OCI-LY1 (cell line): ENCODE measurements at regions not wholly inside any gene's neighbourhood (a gene's known extent, or its start where the extent isn't known, plus 50 kb on each side); places are given as distances from the start of the nearest gene placed in this dataset.

Experiments used
- H2AFZ ChIP-seq: fragments of 200-600 bp; sonication (generic), shearing (Covaris generic); 2 replicates; pipeline ENCODE4 v1.6.0; 2014; ENCODE audit warnings: antibody characterized with exemption, mild to moderate bottlenecking, low read length
- H3F3A ChIP-seq: fragments of 200-600 bp; sonication (generic), shearing (Covaris generic); 2 replicates; pipeline ENCODE4 v1.6.0; 2014; ENCODE audit warnings: mild to moderate bottlenecking, antibody characterized with exemption, low read length, moderate library complexity; ENCODE audit not compliant: insufficient read depth
- H3K27ac ChIP-seq: fragments of 200-600 bp; sonication (generic); 2 replicates; pipeline ENCODE4 v1.5.1; 2014; ENCODE audit warnings: low read length, mixed run types, mild to moderate bottlenecking, low read depth; ENCODE audit not compliant: poor library complexity, severe bottlenecking
- H3K27me3 ChIP-seq: fragments of 200-600 bp; sonication (generic); 2 replicates; pipeline ENCODE4 v1.6.0; 2014; ENCODE audit warnings: antibody characterized with exemption, mild to moderate bottlenecking, low read length, moderate library complexity; ENCODE audit not compliant: insufficient read depth
- H3K36me3 ChIP-seq: fragments of 200-600 bp; sonication (generic); 2 replicates; pipeline ENCODE4 v1.6.1; 2014; ENCODE audit warnings: mild to moderate bottlenecking, antibody characterized with exemption, low read length, moderate library complexity, mixed read lengths; ENCODE audit not compliant: insufficient read depth
- H3K4me1 ChIP-seq: fragments of 200-600 bp; sonication (generic); 2 replicates; pipeline ENCODE4 v1.5.1; 2014; ENCODE audit warnings: mild to moderate bottlenecking, low read length, moderate library complexity; ENCODE audit not compliant: insufficient read depth, severe bottlenecking
- H3K4me2 ChIP-seq: fragments of 200-600 bp; sonication (generic), shearing (Covaris generic); 2 replicates; pipeline ENCODE4 v1.6.1; 2014; ENCODE audit warnings: low read length
- H3K4me3 ChIP-seq: fragments of 200-600 bp; sonication (generic); 2 replicates; pipeline ENCODE4 v1.5.1; 2014; ENCODE audit warnings: low read length, low read depth, mild to moderate bottlenecking, mixed read lengths; ENCODE audit not compliant: poor library complexity, severe bottlenecking
- H3K79me2 ChIP-seq: fragments of 200-600 bp; shearing (Covaris generic); 2 replicates; pipeline ENCODE4 v1.6.1; 2016; ENCODE audit warnings: mixed run types, low read length, mixed read lengths; ENCODE audit not compliant: insufficient read depth
- H3K9ac ChIP-seq: fragments of 200-600 bp; sonication (generic), shearing (Covaris generic); 2 replicates; pipeline ENCODE4 v1.6.1; 2014; ENCODE audit warnings: mild to moderate bottlenecking, low read length, mixed read lengths
- H3K9me2 ChIP-seq: fragments of 200-600 bp; sonication (generic), shearing (Covaris generic); 2 replicates; pipeline ENCODE4 v1.6.1; 2014; ENCODE audit warnings: low read depth, mild to moderate bottlenecking, low read length, mixed read lengths
- H3K9me3 ChIP-seq: fragments of 200-600 bp; shearing (Covaris generic); 2 replicates; pipeline ENCODE4 v1.6.1; 2014; ENCODE audit warnings: low read length, mixed read lengths
- H4K20me1 ChIP-seq: fragments of 200-600 bp; sonication (generic), shearing (Covaris generic); 2 replicates; pipeline ENCODE4 v1.6.0; 2016; ENCODE audit warnings: mild to moderate bottlenecking, low read length; ENCODE audit not compliant: insufficient read depth
- CTCF ChIP-seq: fragments of 200-600 bp; sonication (generic), shearing (Covaris generic); IDR thresholded peaks from 2 replicates; pipeline ENCODE4 v1.5.1; 2017; ENCODE audit warnings: mild to moderate bottlenecking, antibody characterized with exemption, low read length, moderate library complexity, mixed read lengths
- EZH2 ChIP-seq: fragments of 200-600 bp; sonication (generic), shearing (Covaris generic); IDR thresholded peaks from 2 replicates; pipeline ENCODE4 v1.8.0; 2017; ENCODE audit warnings: borderline replicate concordance, mixed run types, mild to moderate bottlenecking, antibody characterized with exemption, low read length, moderate library complexity, mixed read lengths

- Histone ChIP-seq H3K9me3 (no peaks in the 10 kb centered on the region), H3K4me1 (no peaks in the 10 kb centered on the region), H3F3A (no peaks in the 10 kb centered on the region), H3K4me2 (no peak overlapping the region), H3K4me3 (no peak overlapping the region), H4K20me1 (no peaks in the 10 kb centered on the region), H3K9ac (no peak overlapping the region), H3K27me3 (peaks cover 4% of the 10 kb centered on the region; the same call in 1 of the 2 replicates), H3K27ac (no peak overlapping the region), H2AFZ (no peak overlapping the region), H3K36me3 (no peaks in the 10 kb centered on the region), H3K79me2 (no peaks in the 10 kb centered on the region), H3K9me2 (no peaks in the 10 kb centered on the region)
- TF ChIP-seq CTCF (no peak), EZH2 (no peak)
Measured at GRCh38 chr16:86771506-86772460, 193.4 kb downstream of the FOXL1 start.

GRCh38 chr16:86772671-86773353, 194.5 kb downstream of the FOXL1 start:
- Histone ChIP-seq H2AFZ (no peak overlapping the region), H3K9ac (no peak overlapping the region), H3K27me3 (peaks cover 4% of the 10 kb centered on the region), H3K27ac (no peak overlapping the region), H4K20me1 (no peaks in the 10 kb centered on the region), H3K4me2 (no peak overlapping the region), H3F3A (no peaks in the 10 kb centered on the region), H3K79me2 (no peaks in the 10 kb centered on the region), H3K4me3 (no peak overlapping the region), H3K36me3 (no peaks in the 10 kb centered on the region), H3K9me2 (no peaks in the 10 kb centered on the region), H3K4me1 (no peaks in the 10 kb centered on the region), H3K9me3 (no peaks in the 10 kb centered on the region)
- TF ChIP-seq EZH2, result no peak
- no peak for TF ChIP-seq CTCF

GRCh38 chr16:86773354-86773715, 195.0 kb downstream of the FOXL1 start:
- H3K4me2 ChIP-seq, result no peak overlapping the region
- H3K9me3 ChIP-seq, result no peaks in the 10 kb centered on the region
- H3K9me2 ChIP-seq, result no peaks in the 10 kb centered on the region
- H4K20me1 ChIP-seq, result no peaks in the 10 kb centered on the region
- H2AFZ ChIP-seq, result no peak overlapping the region
- H3K36me3 ChIP-seq, result no peaks in the 10 kb centered on the region
- peaks cover 4% of the 10 kb centered on the region for H3K27me3 ChIP-seq
- TF ChIP-seq CTCF, result no peak
- no peak for TF ChIP-seq EZH2
- no peaks in the 10 kb centered on the region for H3F3A ChIP-seq
- H3K27ac ChIP-seq, result no peak overlapping the region
- H3K79me2 ChIP-seq, result no peaks in the 10 kb centered on the region
- H3K4me1 ChIP-seq, result no peaks in the 10 kb centered on the region
- H3K4me3 ChIP-seq, result no peak overlapping the region
- no peak overlapping the region for H3K9ac ChIP-seq
